HG03175 (cell line): ENCODE measurements at regions not wholly inside any gene's neighbourhood (a gene's known extent, or its start where the extent isn't known, plus 50 kb on each side); places are given as distances from the start of the nearest gene placed in this dataset.

Experiments used
- ATAC-seq: cut with Tn5 transposase; IDR thresholded peaks from one replicate; pipeline ENCODE4 v1.9.1; 2021; ENCODE audit warnings: mild to moderate bottlenecking, moderate library complexity; ENCODE audit not compliant: unreplicated experiment

GRCh38 chr4:123308667-123309066, 87.9 kb upstream of the SPRY1 start:
- ATAC-seq, result no peak

GRCh38 chr4:123312116-123312515, 84.5 kb upstream of the SPRY1 start:
- no peak for ATAC-seq

GRCh38 chr4:123312951-123313592, 83.5 kb upstream of the SPRY1 start:
- ATAC-seq, result no peak

GRCh38 chr4:123315617-123316016, 81.0 kb upstream of the SPRY1 start:
- ATAC-seq, result no peak

GRCh38 chr4:123317211-123317610, 79.4 kb upstream of the SPRY1 start:
- no peak for ATAC-seq

- ATAC-seq, result peak; percentile 51
These were observed 77.0 kb upstream of the SPRY1 start for GRCh38 chr4:123319639-123320038.

- no peak for ATAC-seq
These were observed 72.6 kb upstream of the SPRY1 start for GRCh38 chr4:123323998-123324397.

GRCh38 chr4:123325241-123325681, 71.3 kb upstream of the SPRY1 start:
- ATAC-seq, result peak; percentile 98

GRCh38 chr4:123327346-123327745, 69.2 kb upstream of the SPRY1 start:
- no peak for ATAC-seq

GRCh38 chr4:123327846-123328429, 68.7 kb upstream of the SPRY1 start:
- no peak for ATAC-seq

- no peak for ATAC-seq
These were observed 57.9 kb upstream of the SPRY1 start for GRCh38 chr4:123338715-123339114.

- ATAC-seq, result no peak
These were observed 56.9 kb upstream of the SPRY1 start for GRCh38 chr4:123339507-123340380.

GRCh38 chr4:123340381-123340701, 56.3 kb upstream of the SPRY1 start:
- ATAC-seq, result no peak

GRCh38 chr4:123342498-123342897, 54.1 kb upstream of the SPRY1 start:
- no peak for ATAC-seq

- no peak for ATAC-seq
These were observed 53.1 kb upstream of the SPRY1 start for GRCh38 chr4:123343400-123344041.

GRCh38 chr4:123345137-123345934, 51.3 kb upstream of the SPRY1 start:
- ATAC-seq, result peak; percentile 28

GRCh38 chr4:123345935-123346300, 50.7 kb upstream of the SPRY1 start:
- ATAC-seq, result peak; percentile 3

- no peak for ATAC-seq
These were observed 50.2 kb upstream of the SPRY1 start for GRCh38 chr4:123346330-123346940.
